H1 (cell line): ENCODE measurements at regions not wholly inside any gene's neighbourhood (a gene's known extent, or its start where the extent isn't known, plus 50 kb on each side); places are given as distances from the start of the nearest gene placed in this dataset.
A peak's percentile ranks its signal among the peaks of the same experiment; 100 is the strongest.

Source experiments
- EP300 ChIP-seq, 2 experiments: IDR thresholded peaks; 1 replicate in 1 of 2; 2 replicates in 1 of 2; pipeline ENCODE4 v1.6.1; 2011 to 2012; ENCODE audit warnings: low read depth in 2 of 2, low read length in 2 of 2, mild to moderate bottlenecking in 2 of 2, borderline replicate concordance in 1 of 2, inconsistent platforms in 1 of 2, moderate library complexity in 1 of 2
- SAP30 ChIP-seq: fragments of 300-600 bp; sonication (generic); IDR thresholded peaks from 2 replicates; pipeline ENCODE4 v1.7.1; 2012; ENCODE audit warnings: low read length, moderate library complexity, mild to moderate bottlenecking, inconsistent platforms; ENCODE audit not compliant: insufficient read depth, insufficient replicate concordance
- SRF ChIP-seq: IDR thresholded peaks from 2 replicates; pipeline ENCODE4 v1.6.1; 2011; ENCODE audit warnings: mild to moderate bottlenecking, low read depth, low read length, moderate library complexity
- TEAD4 ChIP-seq: IDR thresholded peaks from 2 replicates; pipeline ENCODE4 v1.6.1; 2012; ENCODE audit warnings: low read depth, low read length, inconsistent platforms, mixed read lengths
- TF ChIP-seq, protein P1 (sequence below): fragments of 300-600 bp; sonication (generic); IDR thresholded peaks from 2 replicates; pipeline ENCODE4 v1.7.1; 2012; ENCODE audit warnings: low read length, moderate library complexity, mild to moderate bottlenecking, inconsistent platforms; ENCODE audit not compliant: insufficient replicate concordance

DNA sequence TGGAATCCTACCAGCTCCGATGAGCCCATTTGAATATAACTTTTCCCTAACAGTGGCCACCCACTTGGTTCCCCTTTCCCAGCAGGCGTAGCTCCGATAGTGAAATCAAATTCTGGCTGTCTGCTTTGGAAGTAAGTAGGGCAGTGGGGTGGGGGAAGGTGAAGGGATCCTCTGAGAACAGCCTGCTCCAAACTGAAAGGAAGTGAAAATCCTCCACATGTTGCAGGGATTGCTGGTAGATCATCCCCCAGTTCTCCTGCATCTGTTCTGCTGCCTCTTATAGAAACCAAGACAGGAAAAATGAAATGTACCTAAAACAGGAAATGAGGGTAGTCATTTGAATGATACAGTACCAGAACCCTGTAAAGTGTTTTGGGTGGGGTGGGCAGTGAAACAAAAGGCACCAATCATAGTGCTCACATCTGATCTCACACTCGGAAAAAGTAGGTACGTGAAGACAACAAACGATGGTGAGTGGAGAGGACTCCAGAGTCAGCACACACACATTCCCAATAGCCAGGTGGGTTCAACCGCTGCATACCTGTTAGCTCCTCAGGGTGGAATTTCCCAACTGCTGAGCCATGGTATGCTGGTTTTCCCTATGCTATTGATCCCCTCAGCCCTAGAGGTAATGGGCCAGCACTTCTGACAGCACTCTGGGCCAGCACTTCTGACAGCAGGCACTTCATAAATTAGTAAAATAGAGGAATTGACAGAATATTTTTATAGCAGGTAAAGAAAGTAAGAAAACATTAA lies 304.9 kb upstream of the ADAMTS9 start (continued):
- TF ChIP-seq, protein P1, sequence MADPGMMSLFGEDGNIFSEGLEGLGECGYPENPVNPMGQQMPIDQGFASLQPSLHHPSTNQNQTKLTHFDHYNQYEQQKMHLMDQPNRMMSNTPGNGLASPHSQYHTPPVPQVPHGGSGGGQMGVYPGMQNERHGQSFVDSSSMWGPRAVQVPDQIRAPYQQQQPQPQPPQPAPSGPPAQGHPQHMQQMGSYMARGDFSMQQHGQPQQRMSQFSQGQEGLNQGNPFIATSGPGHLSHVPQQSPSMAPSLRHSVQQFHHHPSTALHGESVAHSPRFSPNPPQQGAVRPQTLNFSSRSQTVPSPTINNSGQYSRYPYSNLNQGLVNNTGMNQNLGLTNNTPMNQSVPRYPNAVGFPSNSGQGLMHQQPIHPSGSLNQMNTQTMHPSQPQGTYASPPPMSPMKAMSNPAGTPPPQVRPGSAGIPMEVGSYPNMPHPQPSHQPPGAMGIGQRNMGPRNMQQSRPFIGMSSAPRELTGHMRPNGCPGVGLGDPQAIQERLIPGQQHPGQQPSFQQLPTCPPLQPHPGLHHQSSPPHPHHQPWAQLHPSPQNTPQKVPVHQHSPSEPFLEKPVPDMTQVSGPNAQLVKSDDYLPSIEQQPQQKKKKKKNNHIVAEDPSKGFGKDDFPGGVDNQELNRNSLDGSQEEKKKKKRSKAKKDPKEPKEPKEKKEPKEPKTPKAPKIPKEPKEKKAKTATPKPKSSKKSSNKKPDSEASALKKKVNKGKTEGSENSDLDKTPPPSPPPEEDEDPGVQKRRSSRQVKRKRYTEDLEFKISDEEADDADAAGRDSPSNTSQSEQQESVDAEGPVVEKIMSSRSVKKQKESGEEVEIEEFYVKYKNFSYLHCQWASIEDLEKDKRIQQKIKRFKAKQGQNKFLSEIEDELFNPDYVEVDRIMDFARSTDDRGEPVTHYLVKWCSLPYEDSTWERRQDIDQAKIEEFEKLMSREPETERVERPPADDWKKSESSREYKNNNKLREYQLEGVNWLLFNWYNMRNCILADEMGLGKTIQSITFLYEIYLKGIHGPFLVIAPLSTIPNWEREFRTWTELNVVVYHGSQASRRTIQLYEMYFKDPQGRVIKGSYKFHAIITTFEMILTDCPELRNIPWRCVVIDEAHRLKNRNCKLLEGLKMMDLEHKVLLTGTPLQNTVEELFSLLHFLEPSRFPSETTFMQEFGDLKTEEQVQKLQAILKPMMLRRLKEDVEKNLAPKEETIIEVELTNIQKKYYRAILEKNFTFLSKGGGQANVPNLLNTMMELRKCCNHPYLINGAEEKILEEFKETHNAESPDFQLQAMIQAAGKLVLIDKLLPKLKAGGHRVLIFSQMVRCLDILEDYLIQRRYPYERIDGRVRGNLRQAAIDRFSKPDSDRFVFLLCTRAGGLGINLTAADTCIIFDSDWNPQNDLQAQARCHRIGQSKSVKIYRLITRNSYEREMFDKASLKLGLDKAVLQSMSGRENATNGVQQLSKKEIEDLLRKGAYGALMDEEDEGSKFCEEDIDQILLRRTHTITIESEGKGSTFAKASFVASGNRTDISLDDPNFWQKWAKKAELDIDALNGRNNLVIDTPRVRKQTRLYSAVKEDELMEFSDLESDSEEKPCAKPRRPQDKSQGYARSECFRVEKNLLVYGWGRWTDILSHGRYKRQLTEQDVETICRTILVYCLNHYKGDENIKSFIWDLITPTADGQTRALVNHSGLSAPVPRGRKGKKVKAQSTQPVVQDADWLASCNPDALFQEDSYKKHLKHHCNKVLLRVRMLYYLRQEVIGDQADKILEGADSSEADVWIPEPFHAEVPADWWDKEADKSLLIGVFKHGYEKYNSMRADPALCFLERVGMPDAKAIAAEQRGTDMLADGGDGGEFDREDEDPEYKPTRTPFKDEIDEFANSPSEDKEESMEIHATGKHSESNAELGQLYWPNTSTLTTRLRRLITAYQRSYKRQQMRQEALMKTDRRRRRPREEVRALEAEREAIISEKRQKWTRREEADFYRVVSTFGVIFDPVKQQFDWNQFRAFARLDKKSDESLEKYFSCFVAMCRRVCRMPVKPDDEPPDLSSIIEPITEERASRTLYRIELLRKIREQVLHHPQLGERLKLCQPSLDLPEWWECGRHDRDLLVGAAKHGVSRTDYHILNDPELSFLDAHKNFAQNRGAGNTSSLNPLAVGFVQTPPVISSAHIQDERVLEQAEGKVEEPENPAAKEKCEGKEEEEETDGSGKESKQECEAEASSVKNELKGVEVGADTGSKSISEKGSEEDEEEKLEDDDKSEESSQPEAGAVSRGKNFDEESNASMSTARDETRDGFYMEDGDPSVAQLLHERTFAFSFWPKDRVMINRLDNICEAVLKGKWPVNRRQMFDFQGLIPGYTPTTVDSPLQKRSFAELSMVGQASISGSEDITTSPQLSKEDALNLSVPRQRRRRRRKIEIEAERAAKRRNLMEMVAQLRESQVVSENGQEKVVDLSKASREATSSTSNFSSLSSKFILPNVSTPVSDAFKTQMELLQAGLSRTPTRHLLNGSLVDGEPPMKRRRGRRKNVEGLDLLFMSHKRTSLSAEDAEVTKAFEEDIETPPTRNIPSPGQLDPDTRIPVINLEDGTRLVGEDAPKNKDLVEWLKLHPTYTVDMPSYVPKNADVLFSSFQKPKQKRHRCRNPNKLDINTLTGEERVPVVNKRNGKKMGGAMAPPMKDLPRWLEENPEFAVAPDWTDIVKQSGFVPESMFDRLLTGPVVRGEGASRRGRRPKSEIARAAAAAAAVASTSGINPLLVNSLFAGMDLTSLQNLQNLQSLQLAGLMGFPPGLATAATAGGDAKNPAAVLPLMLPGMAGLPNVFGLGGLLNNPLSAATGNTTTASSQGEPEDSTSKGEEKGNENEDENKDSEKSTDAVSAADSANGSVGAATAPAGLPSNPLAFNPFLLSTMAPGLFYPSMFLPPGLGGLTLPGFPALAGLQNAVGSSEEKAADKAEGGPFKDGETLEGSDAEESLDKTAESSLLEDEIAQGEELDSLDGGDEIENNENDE = no peak
- TF ChIP-seq SAP30 = no peak
- no peak for TF ChIP-seq EP300 (IDR thresholded peaks at IDR 0.05; ENCODE audit: borderline replicate concordance in 1 of 2, low read depth in 2 of 2, low read length in 2 of 2)
- TF ChIP-seq SRF = no peak
- peak; percentile 90 for TF ChIP-seq TEAD4
- TF ChIP-seq, all 59 proteins: peak for 2
